ENCODE measurements at regions not wholly inside any gene's neighbourhood (a gene's known extent, or its start where the extent isn't known, plus 50 kb on each side); places are given as distances from the start of the nearest gene placed in this dataset.
"Not testable (repeated sequence)": the region's sequence is repeated elsewhere in the genome, so short reads cannot be mapped to it uniquely, and the experiment has no call there.

DNA sequence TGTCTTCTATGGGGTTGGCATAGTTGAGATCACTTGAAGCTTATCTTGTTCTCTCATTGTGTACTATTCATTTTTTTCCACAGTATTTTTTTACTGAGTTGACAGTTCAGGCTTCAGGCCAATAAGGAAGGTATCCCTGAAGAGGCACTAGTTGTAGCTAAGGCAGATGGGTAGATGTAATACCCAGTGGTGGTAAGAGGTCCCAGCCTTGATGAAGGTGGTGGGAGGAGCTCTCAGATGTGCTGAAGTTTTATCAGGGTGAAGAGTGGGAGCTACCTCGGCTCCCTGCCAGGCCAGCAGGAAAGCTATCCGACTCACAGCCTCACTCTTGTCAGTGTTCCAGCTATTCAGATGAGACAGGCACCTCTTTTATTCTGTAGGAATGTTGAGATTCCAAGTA is 87.7 kb upstream of the UFL1 start:
- Histone ChIP-seq H3K9ac (ENCODE audit: low read length) (no peak overlapping the region), H2AFZ (ENCODE audit: low read length) (no peak overlapping the region), H3K27ac (ENCODE audit: low read length) (no peak overlapping the region), H4K20me1 (ENCODE audit: insufficient read depth, low read depth, low read length) (no peaks in the 10 kb centered on the region), H3K9me3 (ENCODE audit: low read length) (no peaks in the 10 kb centered on the region), H3K27me3 (ENCODE audit: low read length) (no peaks in the 10 kb centered on the region), H3K9me2 (replicated peaks; ENCODE audit: insufficient read depth, low read length) (no peaks in the 10 kb centered on the region), H3K36me3 (ENCODE audit: insufficient read depth, low read length) (no peaks in the 10 kb centered on the region), H3K79me2 (ENCODE audit: low read length) (no peaks in the 10 kb centered on the region), H3K4me2 (ENCODE audit: low read depth, low read length, poor library complexity, severe bottlenecking) (no peak overlapping the region), H3K4me1 (ENCODE audit: low read length) (no peaks in the 10 kb centered on the region), H3K4me3 (ENCODE audit: low read length) (no peak overlapping the region)
- no peak for DNase-seq

DNA sequence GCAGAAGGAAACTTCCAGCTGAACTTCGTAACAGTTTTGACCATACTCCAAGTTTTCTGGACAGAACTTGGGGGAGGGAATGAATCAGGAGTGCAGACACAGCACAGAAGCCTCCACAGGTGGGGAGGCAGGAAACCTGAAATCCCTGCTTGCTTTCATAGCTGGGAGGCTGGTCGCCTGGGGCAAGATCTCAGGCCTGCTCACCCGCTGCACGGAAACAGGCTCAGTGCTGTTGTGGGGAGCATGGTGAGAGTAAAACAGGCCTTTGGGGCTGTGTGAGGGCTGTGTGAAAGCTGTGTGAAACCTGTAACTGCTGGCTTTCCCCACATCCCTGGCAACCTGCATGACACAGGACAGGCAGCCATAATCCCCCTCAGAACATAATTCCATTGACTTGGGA is 85.2 kb upstream of the UFL1 start:
- Histone ChIP-seq H3K27ac (ENCODE audit: low read length) (no peak overlapping the region), H3K4me3 (ENCODE audit: low read length) (no peak overlapping the region), H4K20me1 (ENCODE audit: insufficient read depth, low read depth, low read length) (no peaks in the 10 kb centered on the region), H3K9me3 (ENCODE audit: low read length) (no peaks in the 10 kb centered on the region), H3K4me2 (ENCODE audit: low read depth, low read length, poor library complexity, severe bottlenecking) (no peak overlapping the region), H3K9me2 (replicated peaks; ENCODE audit: insufficient read depth, low read length) (no peaks in the 10 kb centered on the region), H3K9ac (ENCODE audit: low read length) (no peak overlapping the region), H3K27me3 (ENCODE audit: low read length) (no peaks in the 10 kb centered on the region), H2AFZ (ENCODE audit: low read length) (no peak overlapping the region), H3K36me3 (ENCODE audit: insufficient read depth, low read length) (no peaks in the 10 kb centered on the region), H3K79me2 (ENCODE audit: low read length) (no peaks in the 10 kb centered on the region), H3K4me1 (ENCODE audit: low read length) (no peaks in the 10 kb centered on the region)
- DNase-seq: no peak

DNA sequence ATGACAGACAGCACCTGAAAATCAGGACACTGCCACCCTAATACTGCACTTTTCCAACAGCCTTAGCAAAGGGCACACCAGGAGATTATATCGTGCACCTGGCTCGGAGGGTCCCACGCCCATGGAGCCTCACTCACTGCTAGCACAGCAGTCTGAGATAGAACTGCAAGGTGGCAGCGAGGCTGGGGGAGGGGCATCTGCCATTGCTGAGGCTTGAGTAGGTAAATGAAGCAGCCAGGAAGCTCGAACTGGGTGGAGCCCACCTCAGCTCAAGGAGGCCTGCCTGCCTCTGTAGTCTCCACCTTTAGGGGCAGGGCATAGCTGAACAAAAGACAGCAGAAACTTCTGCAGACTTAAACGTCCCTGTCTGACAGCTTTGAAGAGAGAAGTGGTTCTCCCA is 84.4 kb upstream of the UFL1 start:
- H3K4me3 ChIP-seq (ENCODE audit: low read length); H3K79me2 ChIP-seq (ENCODE audit: low read length); H3K27me3 ChIP-seq (ENCODE audit: low read length); H3K36me3 ChIP-seq (ENCODE audit: insufficient read depth, low read length); H3K27ac ChIP-seq (ENCODE audit: low read length); H3K9me2 ChIP-seq (replicated peaks; ENCODE audit: insufficient read depth, low read length); H3K9ac ChIP-seq (ENCODE audit: low read length); H3K4me1 ChIP-seq (ENCODE audit: low read length); H2AFZ ChIP-seq (ENCODE audit: low read length); DNase-seq; H3K4me2 ChIP-seq (ENCODE audit: low read depth, low read length, poor library complexity, severe bottlenecking); H4K20me1 ChIP-seq (ENCODE audit: insufficient read depth, low read depth, low read length); H3K9me3 ChIP-seq (ENCODE audit: low read length): not testable (repeated sequence)

DNA sequence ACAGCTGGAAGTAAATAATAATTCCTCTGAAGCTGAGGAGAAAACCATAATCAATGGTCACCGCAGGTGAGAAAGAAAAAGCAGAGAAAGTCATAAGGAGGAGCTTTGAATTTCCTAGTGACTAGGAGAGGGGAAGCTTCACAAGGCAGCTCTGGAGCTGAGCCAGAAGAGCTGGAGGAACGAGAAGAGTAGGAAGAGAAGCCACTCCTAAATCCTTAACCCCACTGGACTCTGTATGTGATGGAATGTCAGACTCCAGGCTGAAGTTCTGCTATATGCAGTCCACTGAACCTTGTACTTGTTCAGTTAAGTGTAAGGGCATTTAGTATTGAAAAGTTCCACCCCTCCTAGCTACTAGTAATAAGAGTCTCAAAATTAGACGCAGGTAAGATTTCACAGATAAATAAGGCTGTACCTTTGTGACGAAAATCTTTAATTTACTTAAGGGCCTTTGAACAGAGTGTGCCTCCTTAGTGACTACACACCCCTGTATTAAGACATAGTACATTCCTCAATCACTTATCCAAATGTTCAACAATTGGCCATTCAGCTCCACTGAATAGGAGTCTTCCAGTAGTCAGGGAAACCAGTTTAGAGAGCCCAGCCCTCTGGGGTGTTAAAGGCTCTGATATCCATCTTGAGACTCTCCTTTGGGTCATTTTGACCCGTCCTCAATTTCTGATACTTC is 71.4 kb upstream of the UFL1 start:
- Histone ChIP-seq H3K4me1 (ENCODE audit: low read length) (no peaks in the 10 kb centered on the region), H3K4me2 (ENCODE audit: low read depth, low read length, poor library complexity, severe bottlenecking) (no peak overlapping the region)

DNA sequence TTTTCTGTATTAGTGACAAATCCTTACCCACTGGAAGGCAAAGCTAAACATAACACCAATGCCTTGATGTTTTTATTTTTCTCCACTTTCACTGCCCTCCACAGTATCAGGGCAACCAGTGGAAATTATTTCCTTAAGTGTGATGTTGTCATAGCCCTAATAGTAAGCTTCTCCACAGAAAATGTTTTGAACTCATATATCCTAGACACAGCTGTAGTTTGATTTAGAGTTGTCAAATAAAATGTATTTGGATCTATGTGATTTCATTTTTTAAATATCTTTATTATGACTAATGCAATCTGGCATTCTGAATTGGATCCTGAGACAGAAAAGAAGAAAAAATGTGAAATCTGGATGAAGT is 70.9 kb upstream of the UFL1 start:
- Histone ChIP-seq H3K27ac (ENCODE audit: low read length) (no peak overlapping the region), H3K9me3 (ENCODE audit: low read length) (0 out of 2 replicates have a peak, but pooled peaks cover under 1% of the 10 kb centered on the region), H4K20me1 (ENCODE audit: insufficient read depth, low read depth, low read length) (no peaks in the 10 kb centered on the region), H3K27me3 (ENCODE audit: low read length) (no peaks in the 10 kb centered on the region), H3K9ac (ENCODE audit: low read length) (no peak overlapping the region), H2AFZ (ENCODE audit: low read length) (no peak overlapping the region), H3K4me2 (ENCODE audit: low read depth, low read length, poor library complexity, severe bottlenecking) (no peak overlapping the region), H3K36me3 (ENCODE audit: insufficient read depth, low read length) (no peaks in the 10 kb centered on the region), H3K9me2 (replicated peaks; ENCODE audit: insufficient read depth, low read length) (no peaks in the 10 kb centered on the region), H3K4me1 (ENCODE audit: low read length) (no peaks in the 10 kb centered on the region), H3K4me3 (ENCODE audit: low read length) (no peak overlapping the region), H3K79me2 (ENCODE audit: low read length) (no peaks in the 10 kb centered on the region)
- DNase-seq: no peak

More for the DNA sequence above, 71.4 kb upstream of the UFL1 start:
- no peak overlapping the region for H3K27ac ChIP-seq (ENCODE audit: low read length)
- H3K79me2 ChIP-seq (ENCODE audit: low read length): no peaks in the 10 kb centered on the region
- no peak for DNase-seq
- H3K27me3 ChIP-seq (ENCODE audit: low read length): no peaks in the 10 kb centered on the region
- 0 out of 2 replicates have a peak, but pooled peaks cover 3% of the 10 kb centered on the region for H3K9me3 ChIP-seq (ENCODE audit: low read length)
- H3K9ac ChIP-seq (ENCODE audit: low read length): no peak overlapping the region
- H3K36me3 ChIP-seq (ENCODE audit: insufficient read depth, low read length): no peaks in the 10 kb centered on the region
- H2AFZ ChIP-seq (ENCODE audit: low read length): no peak overlapping the region
- no peaks in the 10 kb centered on the region for H3K9me2 ChIP-seq (replicated peaks; ENCODE audit: insufficient read depth, low read length)
- no peaks in the 10 kb centered on the region for H4K20me1 ChIP-seq (ENCODE audit: insufficient read depth, low read depth, low read length)
- no peak overlapping the region for H3K4me3 ChIP-seq (ENCODE audit: low read length)

DNA sequence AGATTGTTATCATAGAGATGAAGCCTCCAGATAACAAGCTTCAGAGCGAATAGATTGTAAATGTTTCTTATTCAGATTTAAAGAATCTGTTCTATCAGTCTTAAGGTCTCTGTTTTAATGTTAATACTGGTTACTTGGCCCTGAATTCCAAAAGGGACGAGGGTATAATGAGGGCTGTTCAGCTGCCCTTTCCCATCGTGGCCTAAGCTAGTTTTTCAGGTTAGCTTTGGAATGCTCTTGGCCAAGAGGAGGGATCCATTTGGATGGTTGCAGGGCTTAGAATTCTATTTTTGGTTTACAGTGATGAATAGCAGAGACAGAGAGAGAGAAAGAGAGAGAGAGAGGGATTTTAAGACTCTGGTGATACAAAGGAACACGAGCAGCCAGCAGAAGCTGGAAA is 62.8 kb upstream of the UFL1 start:
- Histone ChIP-seq H3K36me3 (ENCODE audit: insufficient read depth, low read length) (no peaks in the 10 kb centered on the region), H3K27me3 (ENCODE audit: low read length) (no peaks in the 10 kb centered on the region), H3K9me2 (replicated peaks; ENCODE audit: insufficient read depth, low read length) (no peaks in the 10 kb centered on the region), H3K79me2 (ENCODE audit: low read length) (no peaks in the 10 kb centered on the region), H4K20me1 (ENCODE audit: insufficient read depth, low read depth, low read length) (no peaks in the 10 kb centered on the region), H3K4me3 (ENCODE audit: low read length) (no peak overlapping the region), H2AFZ (ENCODE audit: low read length) (no peak overlapping the region), H3K4me2 (ENCODE audit: low read depth, low read length, poor library complexity, severe bottlenecking) (no peak overlapping the region), H3K9me3 (ENCODE audit: low read length) (no peaks in the 10 kb centered on the region), H3K27ac (ENCODE audit: low read length) (no peak overlapping the region), H3K4me1 (ENCODE audit: low read length) (no peaks in the 10 kb centered on the region), H3K9ac (ENCODE audit: low read length) (no peak overlapping the region)
- no peak for DNase-seq

DNA sequence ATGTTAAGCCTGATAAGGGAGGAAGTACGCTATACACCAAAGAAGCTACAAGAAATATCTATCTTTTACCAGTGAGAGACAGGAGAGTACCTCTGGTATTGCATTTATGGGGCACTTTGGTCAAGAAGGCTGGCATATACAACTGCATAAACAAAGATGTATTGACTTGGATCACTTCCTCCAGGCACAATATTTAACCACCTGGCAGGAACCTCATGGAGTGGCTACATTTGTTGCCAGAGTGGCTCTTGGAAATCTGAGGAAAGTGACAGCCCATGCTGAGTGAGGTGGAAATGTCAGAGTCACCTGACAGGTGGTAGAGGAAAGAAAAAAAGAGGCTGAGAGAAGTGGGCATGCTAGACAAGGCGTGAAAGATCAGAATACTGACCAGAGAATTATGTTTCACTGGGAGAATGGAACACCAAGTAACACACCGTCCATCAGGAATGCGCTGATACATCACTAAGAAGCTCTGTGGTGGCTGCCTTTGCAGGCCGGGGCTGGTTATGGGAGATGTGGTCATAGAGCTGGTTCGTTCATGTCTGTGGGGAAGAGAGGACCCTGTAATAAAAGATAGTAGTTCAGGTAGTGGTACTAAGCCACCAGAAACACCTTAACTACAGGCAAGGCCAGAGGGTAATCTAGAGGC is 61.4 kb upstream of the UFL1 start:
- Histone ChIP-seq H3K79me2 (ENCODE audit: low read length) (no peaks in the 10 kb centered on the region), H3K4me1 (ENCODE audit: low read length) (no peaks in the 10 kb centered on the region), H2AFZ (ENCODE audit: low read length) (no peak overlapping the region), H3K36me3 (ENCODE audit: insufficient read depth, low read length) (no peaks in the 10 kb centered on the region), H3K27me3 (ENCODE audit: low read length) (no peaks in the 10 kb centered on the region), H3K9me3 (ENCODE audit: low read length) (no peaks in the 10 kb centered on the region), H4K20me1 (ENCODE audit: insufficient read depth, low read depth, low read length) (no peaks in the 10 kb centered on the region), H3K9ac (ENCODE audit: low read length) (no peak overlapping the region), H3K4me3 (ENCODE audit: low read length) (no peak overlapping the region), H3K9me2 (replicated peaks; ENCODE audit: insufficient read depth, low read length) (no peaks in the 10 kb centered on the region), H3K27ac (ENCODE audit: low read length) (no peak overlapping the region), H3K4me2 (ENCODE audit: low read depth, low read length, poor library complexity, severe bottlenecking) (no peak overlapping the region)
- no peak for DNase-seq

DNA sequence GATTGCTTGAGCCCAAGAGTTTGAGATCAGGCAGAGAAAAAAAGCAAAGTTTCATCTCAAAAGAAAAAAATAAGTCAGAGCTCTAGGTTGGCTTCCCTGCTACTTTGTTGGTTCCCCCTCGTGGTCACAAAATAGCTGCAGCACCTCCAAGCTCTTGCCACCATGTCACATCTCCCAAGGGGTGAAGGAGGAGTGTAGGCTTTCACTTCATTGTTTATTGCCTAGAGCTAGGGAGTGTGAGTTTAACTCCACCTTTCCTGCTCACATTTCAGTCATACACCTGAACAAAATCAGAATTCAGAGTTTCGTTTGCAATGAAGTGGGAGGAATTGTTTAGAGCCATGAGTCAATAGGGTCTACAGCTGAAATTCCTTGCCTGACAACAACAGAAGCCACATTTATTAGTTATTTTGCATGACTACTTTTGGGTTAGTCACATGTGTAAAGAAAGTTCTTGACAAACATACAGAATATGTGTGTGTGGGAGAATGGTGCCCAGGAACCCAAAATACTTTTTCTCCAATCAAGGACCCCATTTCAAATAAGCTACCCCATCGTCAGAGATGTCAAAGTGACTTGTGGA is 56.2 kb upstream of the UFL1 start:
- Histone ChIP-seq H3K9me3 (ENCODE audit: low read length) (no peaks in the 10 kb centered on the region), H3K9ac (ENCODE audit: low read length) (no peak overlapping the region), H3K4me2 (ENCODE audit: low read depth, low read length, poor library complexity, severe bottlenecking) (no peak overlapping the region), H3K27ac (ENCODE audit: low read length) (no peak overlapping the region), H2AFZ (ENCODE audit: low read length) (no peak overlapping the region), H4K20me1 (ENCODE audit: insufficient read depth, low read depth, low read length) (no peaks in the 10 kb centered on the region), H3K79me2 (ENCODE audit: low read length) (no peaks in the 10 kb centered on the region), H3K9me2 (replicated peaks; ENCODE audit: insufficient read depth, low read length) (no peaks in the 10 kb centered on the region), H3K4me1 (ENCODE audit: low read length) (no peaks in the 10 kb centered on the region), H3K27me3 (ENCODE audit: low read length) (no peaks in the 10 kb centered on the region), H3K36me3 (ENCODE audit: insufficient read depth, low read length) (no peaks in the 10 kb centered on the region), H3K4me3 (ENCODE audit: low read length) (no peak overlapping the region)
- no peak for DNase-seq

Measured in Karpas-422 (cell line).